ENCODE measurements at regions not wholly inside any gene's neighbourhood (a gene's known extent, or its start where the extent isn't known, plus 50 kb on each side); places are given as distances from the start of the nearest gene placed in this dataset.

DNA sequence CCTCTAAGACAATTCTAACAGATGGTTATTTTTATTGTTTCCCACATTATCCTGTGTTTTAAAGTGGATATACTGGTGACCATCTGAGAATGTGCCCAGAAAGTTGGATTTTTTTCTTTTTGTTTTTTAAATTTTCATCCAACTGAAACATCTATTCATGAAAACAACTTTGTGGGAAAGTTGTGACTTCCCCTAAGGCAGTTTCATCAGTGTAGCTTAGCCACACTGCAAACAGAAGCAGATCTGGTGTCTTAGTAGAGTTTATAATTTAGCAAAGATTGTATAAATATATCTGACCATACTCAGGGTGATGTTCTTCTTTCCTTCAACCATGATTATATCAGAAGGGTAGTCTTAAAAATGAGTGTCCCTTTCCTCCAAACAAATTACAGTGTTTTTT, 1241.3 kb downstream of the MAT2B start:
- H3K4me3 ChIP-seq (ENCODE audit: low read length), result no peak overlapping the region
- H3K4me1 ChIP-seq (ENCODE audit: control insufficient read depth, insufficient read depth, low read length), result no peaks in the 10 kb centered on the region
- no peak overlapping the region for H3K9ac ChIP-seq (ENCODE audit: low read depth, low read length)
- H3K4me2 ChIP-seq (ENCODE audit: low read length), result no peak overlapping the region
- no peaks in the 10 kb centered on the region for H3K9me3 ChIP-seq (replicated peaks; ENCODE audit: low read length)
- no peaks in the 10 kb centered on the region for H3K27me3 ChIP-seq (ENCODE audit: control insufficient read depth, insufficient read depth, low read length)
- H3K36me3 ChIP-seq (ENCODE audit: insufficient read depth, low read length), result no peaks in the 10 kb centered on the region

DNA sequence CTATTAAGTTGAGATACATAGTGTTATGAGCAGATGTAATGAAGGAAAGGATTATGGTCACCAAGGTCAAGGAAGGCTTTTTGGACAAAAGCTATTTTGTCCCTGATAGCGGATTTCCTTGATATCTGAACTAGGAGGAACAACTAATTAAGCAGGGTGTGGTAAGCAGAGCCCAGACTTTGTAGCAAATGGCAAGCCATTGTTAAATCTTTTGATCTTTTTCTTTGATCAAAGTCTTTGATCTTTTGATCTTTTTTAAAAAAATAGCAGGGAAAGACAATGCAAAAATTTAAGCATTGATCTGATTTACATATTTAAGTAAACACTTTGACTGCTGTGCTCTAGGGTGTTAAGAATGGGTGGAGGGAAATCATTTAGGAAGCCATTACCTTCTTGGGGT, 1242.0 kb downstream of the MAT2B start:
- H3K9ac ChIP-seq (ENCODE audit: low read depth, low read length), result no peak overlapping the region
- H3K4me1 ChIP-seq (ENCODE audit: control insufficient read depth, insufficient read depth, low read length), result no peaks in the 10 kb centered on the region
- no peaks in the 10 kb centered on the region for H3K27me3 ChIP-seq (ENCODE audit: control insufficient read depth, insufficient read depth, low read length)
- H3K9me3 ChIP-seq (replicated peaks; ENCODE audit: low read length), result no peaks in the 10 kb centered on the region
- no peaks in the 10 kb centered on the region for H3K36me3 ChIP-seq (ENCODE audit: insufficient read depth, low read length)
- H3K4me3 ChIP-seq (ENCODE audit: low read length), result no peak overlapping the region
- H3K4me2 ChIP-seq (ENCODE audit: low read length), result no peak overlapping the region

DNA sequence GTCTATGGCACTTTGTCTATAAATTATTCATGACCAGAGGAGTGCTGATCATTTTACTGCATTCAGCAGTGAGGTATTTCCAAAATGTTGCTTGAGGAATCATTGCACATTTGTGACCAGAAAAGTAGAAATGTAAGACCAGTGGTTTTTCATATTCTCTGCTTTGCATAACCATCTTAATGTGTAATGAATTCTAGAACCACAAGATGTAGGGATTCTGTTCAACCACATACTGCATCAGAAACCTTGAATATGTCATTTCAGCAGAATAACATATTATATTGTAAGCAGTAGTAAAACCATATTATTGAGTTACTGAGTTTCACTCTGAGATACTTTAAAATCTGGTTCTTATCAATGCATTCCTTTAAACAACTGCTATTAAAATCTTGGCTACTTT, 1243.4 kb downstream of the MAT2B start:
- H3K36me3 ChIP-seq (ENCODE audit: insufficient read depth, low read length), result no peaks in the 10 kb centered on the region
- no peak overlapping the region for H3K4me2 ChIP-seq (ENCODE audit: low read length)
- no peak overlapping the region for H3K9ac ChIP-seq (ENCODE audit: low read depth, low read length)
- H3K27me3 ChIP-seq (ENCODE audit: control insufficient read depth, insufficient read depth, low read length), result no peaks in the 10 kb centered on the region
- H3K4me3 ChIP-seq (ENCODE audit: low read length), result no peak overlapping the region
- H3K9me3 ChIP-seq (replicated peaks; ENCODE audit: low read length), result no peaks in the 10 kb centered on the region
- no peaks in the 10 kb centered on the region for H3K4me1 ChIP-seq (ENCODE audit: control insufficient read depth, insufficient read depth, low read length)

DNA sequence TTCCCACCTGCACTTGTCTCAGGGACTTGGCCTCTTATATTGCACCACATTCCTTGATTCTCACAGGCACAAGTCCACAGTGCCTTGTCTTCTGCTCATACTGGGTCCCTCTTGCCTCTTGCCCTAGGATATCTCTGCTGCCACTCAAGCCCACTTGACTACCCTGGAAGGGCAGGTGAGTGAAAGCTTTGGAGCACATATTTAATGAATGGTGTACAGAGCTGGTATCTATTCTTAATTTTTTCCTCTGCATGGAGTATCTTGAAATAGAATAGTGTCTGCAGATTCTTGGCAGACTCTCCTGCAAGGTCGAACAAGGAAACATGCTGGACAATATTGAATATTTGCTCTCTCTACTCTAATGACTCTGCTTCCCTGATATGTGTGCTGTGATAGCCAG, 1248.0 kb downstream of the MAT2B start:
- Histone ChIP-seq H3K27me3 (ENCODE audit: control insufficient read depth, insufficient read depth, low read length) (no peaks in the 10 kb centered on the region), H3K36me3 (ENCODE audit: insufficient read depth, low read length) (no peaks in the 10 kb centered on the region), H3K9me3 (replicated peaks; ENCODE audit: low read length) (no peaks in the 10 kb centered on the region), H3K4me3 (ENCODE audit: low read length) (no peak overlapping the region), H3K4me1 (ENCODE audit: control insufficient read depth, insufficient read depth, low read length) (no peaks in the 10 kb centered on the region), H3K9ac (ENCODE audit: low read depth, low read length) (no peak overlapping the region), H3K4me2 (ENCODE audit: low read length) (no peak overlapping the region)

DNA sequence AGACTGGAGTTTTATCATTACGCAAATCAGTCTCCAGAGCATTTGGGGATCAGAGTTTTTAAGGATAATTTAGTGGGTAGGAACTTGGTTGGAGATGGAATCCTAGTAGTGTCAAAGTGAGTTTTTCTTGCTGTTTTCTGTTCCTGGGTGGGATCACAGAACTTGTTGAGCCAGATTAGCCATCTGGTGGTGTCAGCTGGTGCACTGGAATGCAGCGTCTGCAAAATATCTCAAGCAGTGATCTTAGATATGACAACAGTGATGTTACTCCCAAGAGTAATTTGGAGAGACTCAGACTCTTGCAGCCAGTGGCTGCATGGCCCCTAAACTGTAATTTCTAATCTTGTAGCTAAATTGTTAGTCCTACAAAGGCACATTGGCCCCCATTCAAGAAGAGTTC, 1257.8 kb downstream of the MAT2B start:
- Histone ChIP-seq H3K9me3 (replicated peaks; ENCODE audit: low read length) (no peaks in the 10 kb centered on the region), H3K36me3 (ENCODE audit: insufficient read depth, low read length) (no peaks in the 10 kb centered on the region), H3K4me2 (ENCODE audit: low read length) (no peak overlapping the region), H3K9ac (ENCODE audit: low read depth, low read length) (no peak overlapping the region), H3K4me1 (ENCODE audit: control insufficient read depth, insufficient read depth, low read length) (no peaks in the 10 kb centered on the region), H3K27me3 (ENCODE audit: control insufficient read depth, insufficient read depth, low read length) (no peaks in the 10 kb centered on the region), H3K4me3 (ENCODE audit: low read length) (no peak overlapping the region)

DNA sequence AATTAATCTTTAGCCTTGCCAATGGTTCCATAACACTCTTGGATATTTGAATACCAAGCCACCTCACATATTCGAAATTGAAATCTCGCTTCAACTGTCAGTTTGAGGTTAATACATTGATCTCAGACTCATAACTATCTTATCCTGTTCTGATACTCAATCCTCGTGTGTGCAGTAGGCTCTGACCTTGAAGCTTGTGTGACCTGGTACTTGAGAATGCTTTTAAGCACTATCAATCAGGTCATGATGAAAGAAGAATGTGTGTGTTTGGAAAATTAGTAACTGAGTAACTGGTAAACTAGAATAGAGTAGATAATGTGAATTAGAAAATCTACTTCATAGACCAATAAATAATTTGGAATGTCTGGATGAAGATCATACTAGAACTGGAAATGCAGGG, 1266.7 kb downstream of the MAT2B start:
- H3K4me3 ChIP-seq (ENCODE audit: low read length), result no peak overlapping the region
- no peaks in the 10 kb centered on the region for H3K36me3 ChIP-seq (ENCODE audit: insufficient read depth, low read length)
- no peak overlapping the region for H3K4me2 ChIP-seq (ENCODE audit: low read length)
- H3K27me3 ChIP-seq (ENCODE audit: control insufficient read depth, insufficient read depth, low read length), result no peaks in the 10 kb centered on the region
- H3K4me1 ChIP-seq (ENCODE audit: control insufficient read depth, insufficient read depth, low read length), result no peaks in the 10 kb centered on the region
- peaks cover 3% of the 10 kb centered on the region for H3K9me3 ChIP-seq (replicated peaks; ENCODE audit: low read length)
- no peak overlapping the region for H3K9ac ChIP-seq (ENCODE audit: low read depth, low read length)

DNA sequence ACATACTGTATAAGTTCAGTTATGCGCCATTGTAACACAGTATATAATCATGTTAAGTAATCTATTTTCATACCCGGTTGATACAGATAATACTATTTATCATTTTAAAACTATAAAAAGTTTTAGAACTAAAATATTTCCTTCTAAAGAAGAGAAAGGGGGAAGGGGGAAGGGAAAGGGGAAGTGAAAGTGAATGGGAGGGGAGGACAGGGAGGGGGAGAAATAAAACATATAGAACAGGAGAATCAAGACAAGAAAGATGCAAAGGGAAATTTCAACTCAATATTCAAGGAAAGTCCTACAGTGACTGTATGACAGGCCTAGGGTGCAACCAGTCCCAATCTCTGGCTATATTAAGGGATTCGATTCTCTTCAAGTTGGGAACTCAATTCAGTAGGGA, 1278.8 kb downstream of the MAT2B start:
- no peaks in the 10 kb centered on the region for H3K27me3 ChIP-seq (ENCODE audit: control insufficient read depth, insufficient read depth, low read length)

DNA sequence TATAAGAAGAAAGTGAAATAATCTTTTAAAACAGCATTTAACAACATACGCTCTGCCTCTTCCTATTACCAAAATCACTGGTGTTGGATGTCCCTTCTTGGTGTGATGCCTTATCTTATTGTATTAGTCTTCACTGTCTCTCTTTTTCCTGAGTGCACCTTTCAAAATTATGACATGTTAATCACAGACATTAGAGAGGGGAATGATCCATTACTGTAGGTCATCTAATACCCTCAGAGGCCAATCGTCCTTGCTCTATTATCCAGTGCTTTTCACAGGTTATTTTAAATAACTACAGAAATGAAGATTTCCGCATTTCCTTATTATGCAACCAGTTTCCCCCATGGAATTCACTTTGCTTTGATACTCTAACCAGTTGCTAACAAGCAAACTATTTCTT, 1292.7 kb downstream of the MAT2B start:
- peaks cover 4% of the 10 kb centered on the region for H3K9me3 ChIP-seq (replicated peaks; ENCODE audit: low read length)
- H3K4me3 ChIP-seq (ENCODE audit: low read length), result no peak overlapping the region
- H3K4me1 ChIP-seq (ENCODE audit: control insufficient read depth, insufficient read depth, low read length), result no peaks in the 10 kb centered on the region
- no peak overlapping the region for H3K9ac ChIP-seq (ENCODE audit: low read depth, low read length)
- H3K4me2 ChIP-seq (ENCODE audit: low read length), result no peak overlapping the region
- H3K36me3 ChIP-seq (ENCODE audit: insufficient read depth, low read length), result no peaks in the 10 kb centered on the region
- no peaks in the 10 kb centered on the region for H3K27me3 ChIP-seq (ENCODE audit: control insufficient read depth, insufficient read depth, low read length)

More for the DNA sequence above, 1278.8 kb downstream of the MAT2B start:
- H3K4me3 ChIP-seq (ENCODE audit: low read length), result no peak overlapping the region
- H3K36me3 ChIP-seq (ENCODE audit: insufficient read depth, low read length), result no peaks in the 10 kb centered on the region
- no peak overlapping the region for H3K4me2 ChIP-seq (ENCODE audit: low read length)
- H3K4me1 ChIP-seq (ENCODE audit: control insufficient read depth, insufficient read depth, low read length), result no peaks in the 10 kb centered on the region
- H3K9me3 ChIP-seq (replicated peaks; ENCODE audit: low read length), result no peaks in the 10 kb centered on the region
- no peak overlapping the region for H3K9ac ChIP-seq (ENCODE audit: low read depth, low read length)

DNA sequence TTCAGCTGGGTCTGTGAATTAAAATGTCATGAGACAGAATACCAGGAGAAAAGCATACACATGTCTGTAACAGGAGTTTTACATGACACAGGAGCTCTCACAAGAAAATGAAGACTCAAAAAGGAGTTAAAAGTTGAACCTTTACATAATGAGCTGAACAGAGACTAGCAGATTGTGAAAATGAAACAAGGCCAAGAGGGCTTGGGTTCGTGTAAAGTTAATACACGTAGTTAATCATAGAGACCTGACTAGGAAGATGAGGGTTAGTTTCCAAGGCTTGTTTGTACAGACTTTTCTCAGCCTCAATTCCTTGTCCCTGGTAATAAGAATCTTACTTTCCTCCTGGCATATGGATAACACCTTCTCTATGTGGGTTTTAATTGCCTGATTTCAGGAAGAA, 1294.0 kb downstream of the MAT2B start:
- Histone ChIP-seq H3K36me3 (ENCODE audit: insufficient read depth, low read length) (no peaks in the 10 kb centered on the region), H3K9ac (ENCODE audit: low read depth, low read length) (no peak overlapping the region), H3K9me3 (replicated peaks; ENCODE audit: low read length) (peaks cover 4% of the 10 kb centered on the region), H3K4me1 (ENCODE audit: control insufficient read depth, insufficient read depth, low read length) (no peaks in the 10 kb centered on the region), H3K4me3 (ENCODE audit: low read length) (no peak overlapping the region), H3K4me2 (ENCODE audit: low read length) (no peak overlapping the region), H3K27me3 (ENCODE audit: control insufficient read depth, insufficient read depth, low read length) (no peaks in the 10 kb centered on the region)

DNA sequence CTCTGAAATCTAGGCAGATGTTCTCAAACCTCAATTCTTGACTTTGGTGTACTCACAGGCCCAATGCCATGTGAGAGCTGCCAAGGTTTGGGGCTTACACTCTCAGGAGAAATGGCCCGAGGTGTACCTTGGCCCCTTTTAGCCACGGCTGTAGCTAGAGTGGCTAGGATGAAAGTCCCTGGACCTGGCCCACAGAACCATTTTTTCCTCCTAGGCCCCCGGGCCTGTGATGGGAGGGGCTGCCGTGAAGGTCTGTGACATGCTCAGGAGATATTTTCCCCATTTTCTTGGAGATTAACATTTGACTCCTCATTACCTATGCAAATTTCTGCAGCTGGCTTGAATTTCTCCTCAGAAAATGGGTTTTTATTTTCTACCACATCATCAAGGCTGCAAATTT, 1296.5 kb downstream of the MAT2B start:
- H3K27me3 ChIP-seq (ENCODE audit: control insufficient read depth, insufficient read depth, low read length), result no peaks in the 10 kb centered on the region
- peaks cover 4% of the 10 kb centered on the region for H3K9me3 ChIP-seq (replicated peaks; ENCODE audit: low read length)
- H3K36me3 ChIP-seq (ENCODE audit: insufficient read depth, low read length), result no peaks in the 10 kb centered on the region
- H3K4me1 ChIP-seq (ENCODE audit: control insufficient read depth, insufficient read depth, low read length), result no peaks in the 10 kb centered on the region
- H3K4me3 ChIP-seq (ENCODE audit: low read length), result no peak overlapping the region
- no peak overlapping the region for H3K9ac ChIP-seq (ENCODE audit: low read depth, low read length)
- no peak overlapping the region for H3K4me2 ChIP-seq (ENCODE audit: low read length)

DNA sequence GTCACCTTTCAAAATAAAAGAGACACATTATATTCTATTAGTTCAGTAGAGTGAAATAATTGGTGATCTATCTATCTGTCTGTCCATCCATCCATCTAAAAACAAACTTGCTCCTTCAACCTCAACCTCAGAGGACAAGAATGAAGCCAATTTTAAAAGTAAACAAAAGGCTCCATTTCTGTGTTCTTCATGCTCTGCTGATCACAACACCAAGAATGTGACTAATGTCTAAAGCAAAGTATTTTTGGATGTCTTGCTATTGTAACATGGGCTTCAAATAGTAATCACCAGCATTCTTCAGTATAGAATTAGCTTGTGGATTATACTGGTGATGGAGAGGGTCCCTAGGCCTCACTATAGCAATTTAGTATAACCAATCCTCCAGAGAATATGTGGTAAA, 1304.4 kb downstream of the MAT2B start:
- Histone ChIP-seq H3K4me2 (ENCODE audit: low read length) (no peak overlapping the region), H3K9me3 (replicated peaks; ENCODE audit: low read length) (no peaks in the 10 kb centered on the region), H3K9ac (ENCODE audit: low read depth, low read length) (no peak overlapping the region), H3K4me1 (ENCODE audit: control insufficient read depth, insufficient read depth, low read length) (no peaks in the 10 kb centered on the region), H3K36me3 (ENCODE audit: insufficient read depth, low read length) (no peaks in the 10 kb centered on the region), H3K4me3 (ENCODE audit: low read length) (no peak overlapping the region), H3K27me3 (ENCODE audit: control insufficient read depth, insufficient read depth, low read length) (no peaks in the 10 kb centered on the region)

DNA sequence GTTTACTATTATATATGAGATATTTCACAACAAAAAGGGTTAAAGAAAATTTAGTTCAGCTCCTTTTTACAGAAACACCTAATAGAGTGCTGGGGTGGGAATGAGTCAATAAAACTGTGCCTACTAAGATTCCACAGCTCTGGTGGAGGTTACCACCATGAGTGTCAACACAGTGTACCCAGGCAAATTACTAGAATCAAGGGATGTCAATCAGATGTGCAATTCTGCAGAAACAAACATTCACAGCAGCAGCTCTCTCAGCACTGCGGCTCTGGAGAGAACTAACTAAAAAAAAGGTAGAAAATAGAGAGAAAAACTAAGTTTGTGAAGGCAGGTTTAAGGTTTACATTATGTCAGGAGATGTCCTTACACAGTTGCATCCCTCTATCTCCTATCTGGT, 1313.0 kb downstream of the MAT2B start:
- Histone ChIP-seq H3K36me3 (ENCODE audit: insufficient read depth, low read length) (no peaks in the 10 kb centered on the region), H3K4me3 (ENCODE audit: low read length) (no peak overlapping the region), H3K4me2 (ENCODE audit: low read length) (no peak overlapping the region), H3K9ac (ENCODE audit: low read depth, low read length) (no peak overlapping the region), H3K4me1 (ENCODE audit: control insufficient read depth, insufficient read depth, low read length) (no peaks in the 10 kb centered on the region), H3K27me3 (ENCODE audit: control insufficient read depth, insufficient read depth, low read length) (no peaks in the 10 kb centered on the region), H3K9me3 (replicated peaks; ENCODE audit: low read length) (peaks cover 4% of the 10 kb centered on the region)
